CD14-positive monocyte (primary cell): ENCODE measurements at regions not wholly inside any gene's neighbourhood (a gene's known extent, or its start where the extent isn't known, plus 50 kb on each side); places are given as distances from the start of the nearest gene placed in this dataset.

ENCODE experiments used
- DNase-seq, 3 donors: peaks; one replicate each; pipeline ENCODE4 v3.0.0-alpha.2; 2011 to 2022
- H2AFZ ChIP-seq: 2 replicates; pipeline ENCODE4 v1.6.0; 2012; ENCODE audit warnings: mild to moderate bottlenecking, low read depth, low read length, inconsistent platforms; ENCODE audit not compliant: insufficient read depth, poor library complexity, severe bottlenecking
- H3K27ac ChIP-seq, 2 donors: 1 replicate in 1 of 2; 2 replicates in 1 of 2; pipeline ENCODE4 v1.5.1; 2012 to 2013; ENCODE audit warnings: low read length in 2 of 2, control low read depth in 1 of 2, inconsistent platforms in 1 of 2, low read depth in 1 of 2, mild to moderate bottlenecking in 1 of 2
- H3K27me3 ChIP-seq, 2 donors: one replicate each; pipeline versions ENCODE4 v1.6.0 to v1.6.1; 2011 to 2013; ENCODE audit warnings: low read length in 2 of 2; ENCODE audit not compliant: control insufficient read depth in 2 of 2, insufficient read depth in 2 of 2
- H3K36me3 ChIP-seq, 2 donors: replicated peaks in 1 of 2; 1 replicate in 1 of 2; 2 replicates in 1 of 2; pipeline versions ENCODE4 v1.5.1 to v1.6.1; 2012 to 2013; ENCODE audit warnings: low read length in 2 of 2, control low read depth in 1 of 2, inconsistent platforms in 1 of 2, mild to moderate bottlenecking in 1 of 2; ENCODE audit not compliant: insufficient read depth in 2 of 2, control insufficient read depth in 1 of 2
- H3K4me1 ChIP-seq, 2 donors: 1 replicate in 1 of 2; 2 replicates in 1 of 2; pipeline versions ENCODE4 v1.5.1 to v1.6.1; 2012 to 2013; ENCODE audit warnings: low read length in 2 of 2, control low read depth in 1 of 2, inconsistent platforms in 1 of 2, mild to moderate bottlenecking in 1 of 2, moderate library complexity in 1 of 2; ENCODE audit not compliant: insufficient read depth in 2 of 2, control insufficient read depth in 1 of 2
- H3K4me2 ChIP-seq: replicated peaks from 2 replicates; pipeline ENCODE3; 2012; ENCODE audit warnings: low read length, moderate library complexity, mild to moderate bottlenecking; ENCODE audit not compliant: poor library complexity, severe bottlenecking; ENCODE audit errors: extremely low read depth
- H3K4me3 ChIP-seq, 3 experiments: fragments of 200-600 bp in 1 of 3; sonication (generic) in 1 of 3; replicated peaks in 1 of 3; 1 replicate in 2 of 3; 2 replicates in 1 of 3; pipeline ENCODE4 v1.5.1; 2011 to 2013; ENCODE audit warnings: low read length in 3 of 3, mild to moderate bottlenecking in 3 of 3, control low read depth in 2 of 3, low read depth in 2 of 3, inconsistent platforms in 1 of 3, moderate library complexity in 1 of 3
- H3K79me2 ChIP-seq: 2 replicates; pipeline ENCODE4 v1.6.0; 2012; ENCODE audit warnings: mild to moderate bottlenecking, control low read depth, inconsistent platforms, low read length, moderate library complexity; ENCODE audit not compliant: insufficient read depth
- H3K9ac ChIP-seq: 2 replicates; pipeline ENCODE4 v1.6.0; 2017; ENCODE audit warnings: low read length, mild to moderate bottlenecking; ENCODE audit not compliant: insufficient read depth, poor library complexity, severe bottlenecking
- H3K9me3 ChIP-seq, 2 donors: replicated peaks in 1 of 2; 1 replicate in 1 of 2; 2 replicates in 1 of 2; pipeline versions ENCODE4 v1.5.1 to v1.6.1; 2012 to 2013; ENCODE audit warnings: low read length in 2 of 2, control low read depth in 1 of 2; ENCODE audit not compliant: control insufficient read depth in 1 of 2, insufficient read depth in 1 of 2
- H4K20me1 ChIP-seq: 2 replicates; pipeline ENCODE4 v1.6.0; 2012; ENCODE audit warnings: mild to moderate bottlenecking, low read length, control low read depth, moderate library complexity; ENCODE audit not compliant: insufficient read depth
- H3K27ac Mint-ChIP-seq, 7 donors: one replicate each; pipeline ENCODE4 v1.8.0; 2020; ENCODE audit warnings: mild to moderate bottlenecking in 7 of 7, mixed read lengths in 7 of 7, moderate library complexity in 6 of 7, inconsistent platforms in 2 of 7
- H3K27me3 Mint-ChIP-seq, 3 donors: one replicate each; pipeline ENCODE4 v1.8.0; 2021 to 2022; ENCODE audit warnings: low read depth in 3 of 3, mild to moderate bottlenecking in 3 of 3, mixed read lengths in 3 of 3, moderate library complexity in 3 of 3, inconsistent platforms in 1 of 3
- H3K36me3 Mint-ChIP-seq, 2 donors: one replicate each; pipeline ENCODE4 v1.8.0; 2020; ENCODE audit warnings: mixed read lengths in 2 of 2, inconsistent platforms in 1 of 2, mild to moderate bottlenecking in 1 of 2
- H3K4me1 Mint-ChIP-seq: one replicate; pipeline ENCODE4 v1.8.0; 2020; ENCODE audit warnings: mild to moderate bottlenecking, mixed read lengths
- H3K4me3 Mint-ChIP-seq, 2 donors: one replicate each; pipeline ENCODE4 v1.8.0; 2020; ENCODE audit warnings: mild to moderate bottlenecking in 2 of 2, mixed read lengths in 2 of 2, moderate library complexity in 1 of 2
- H3K9me3 Mint-ChIP-seq, 7 donors: one replicate each; pipeline ENCODE4 v1.8.0; 2020 to 2022; ENCODE audit warnings: mixed read lengths in 7 of 7, mild to moderate bottlenecking in 6 of 7, moderate library complexity in 6 of 7, inconsistent platforms in 2 of 7
- WGBS: methylation state at CpG from one replicate; pipeline ENCODE4 v1.1.5; 2013; ENCODE audit warnings: missing lambda C conversion rate; ENCODE audit not compliant: insufficient coverage; 5-methylcytosine and 5-hydroxymethylcytosine counted together
- intact Hi-C, 2 donors: fragments of 100-400 bp; cut with micrococcal nuclease; formaldehyde crosslinking; loops; one replicate each; pipeline versions ENCODE4 v1.15.0 to v1.15.1; 2023
- TF ChIP-seq, protein P1 (sequence below): fragments of 200-600 bp; IDR thresholded peaks from one replicate; pipeline ENCODE4 v1.8.0; 2022; ENCODE audit warnings: antibody characterized with exemption, mild to moderate bottlenecking

GRCh38 chr13:84439108-84439507 is 556.8 kb upstream of the SLITRK1 start:
- no peaks in the 10 kb centered on the region for H3K4me1 ChIP-seq
- intact Hi-C loops = no loop called here
- H3K4me2 ChIP-seq = no peak overlapping the region
- H3K27ac ChIP-seq = no peak overlapping the region
- no peaks in the 10 kb centered on the region for H3K36me3 ChIP-seq
- no peak for DNase-seq
- no peaks in the 10 kb centered on the region for H3K4me1 Mint-ChIP-seq
- peaks cover 0 to 10% of the 10 kb centered on the region in 2 donors for H3K9me3 ChIP-seq
- H3K79me2 ChIP-seq = no peaks in the 10 kb centered on the region
- no peak overlapping the region for H3K27ac Mint-ChIP-seq
- H4K20me1 ChIP-seq = no peaks in the 10 kb centered on the region
- no peaks in the 10 kb centered on the region for H3K27me3 Mint-ChIP-seq
- no peak overlapping the region for H3K4me3 ChIP-seq
- peaks cover 0 to 15% (median 6%) of the 10 kb centered on the region in 7 donors for H3K9me3 Mint-ChIP-seq
- H3K36me3 Mint-ChIP-seq = no peaks in the 10 kb centered on the region
- WGBS = no CpG with 5 or more reads among the region's 1 CpG
- H3K9ac ChIP-seq = no peak overlapping the region
- no peak overlapping the region for H3K4me3 Mint-ChIP-seq
- no peak overlapping the region for H2AFZ ChIP-seq
- TF ChIP-seq, protein P1, sequence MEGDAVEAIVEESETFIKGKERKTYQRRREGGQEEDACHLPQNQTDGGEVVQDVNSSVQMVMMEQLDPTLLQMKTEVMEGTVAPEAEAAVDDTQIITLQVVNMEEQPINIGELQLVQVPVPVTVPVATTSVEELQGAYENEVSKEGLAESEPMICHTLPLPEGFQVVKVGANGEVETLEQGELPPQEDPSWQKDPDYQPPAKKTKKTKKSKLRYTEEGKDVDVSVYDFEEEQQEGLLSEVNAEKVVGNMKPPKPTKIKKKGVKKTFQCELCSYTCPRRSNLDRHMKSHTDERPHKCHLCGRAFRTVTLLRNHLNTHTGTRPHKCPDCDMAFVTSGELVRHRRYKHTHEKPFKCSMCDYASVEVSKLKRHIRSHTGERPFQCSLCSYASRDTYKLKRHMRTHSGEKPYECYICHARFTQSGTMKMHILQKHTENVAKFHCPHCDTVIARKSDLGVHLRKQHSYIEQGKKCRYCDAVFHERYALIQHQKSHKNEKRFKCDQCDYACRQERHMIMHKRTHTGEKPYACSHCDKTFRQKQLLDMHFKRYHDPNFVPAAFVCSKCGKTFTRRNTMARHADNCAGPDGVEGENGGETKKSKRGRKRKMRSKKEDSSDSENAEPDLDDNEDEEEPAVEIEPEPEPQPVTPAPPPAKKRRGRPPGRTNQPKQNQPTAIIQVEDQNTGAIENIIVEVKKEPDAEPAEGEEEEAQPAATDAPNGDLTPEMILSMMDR = no peak
- H3K27me3 ChIP-seq = no peaks in the 10 kb centered on the region

DNA sequence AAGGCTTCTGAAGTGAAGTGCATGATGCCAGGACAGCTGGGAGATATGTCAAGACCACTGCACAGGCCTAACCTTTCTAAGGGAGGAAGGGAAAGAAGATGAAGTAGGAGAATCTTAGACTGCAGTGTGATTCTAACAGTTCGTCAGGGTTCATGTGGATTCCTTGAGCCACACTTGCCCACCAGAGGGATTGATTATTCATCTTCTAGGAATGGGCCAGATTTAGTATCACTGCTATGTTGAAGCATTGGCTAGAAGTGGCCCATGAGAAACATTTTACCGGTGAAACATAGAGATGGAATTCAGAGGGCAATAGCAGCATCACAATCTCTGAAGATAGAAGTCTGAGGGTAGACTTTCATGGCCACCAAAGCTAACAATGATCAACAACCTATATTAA is 550.8 kb upstream of the SLITRK1 start:
- Mint-ChIP-seq H3K4me1 (no peaks in the 10 kb centered on the region), H3K36me3 (no peaks in the 10 kb centered on the region), H3K27me3 (no peaks in the 10 kb centered on the region), H3K9me3 (peaks cover 0 to 3% (median 0%) of the 10 kb centered on the region in 7 donors), H3K4me3 (no peak overlapping the region), H3K27ac (no peak overlapping the region)
- Histone ChIP-seq H3K79me2 (no peaks in the 10 kb centered on the region), H3K9ac (no peak overlapping the region), H3K4me1 (no peaks in the 10 kb centered on the region), H3K36me3 (no peaks in the 10 kb centered on the region), H4K20me1 (no peaks in the 10 kb centered on the region), H3K4me3 (no peak overlapping the region), H3K27me3 (no peaks in the 10 kb centered on the region), H3K27ac (no peak overlapping the region), H3K9me3 (no peaks in the 10 kb centered on the region), H2AFZ (no peak overlapping the region), H3K4me2 (no peak overlapping the region)
- DNase-seq = no peak
- TF ChIP-seq, protein P1 = no peak
- intact Hi-C loops = no loop called here
- WGBS = 100% methylated on average over 1 of the region's 2 CpGs
